Gastroesophageal sphincter (tissue), 3 donors: ENCODE measurements at regions not wholly inside any gene's neighbourhood (a gene's known extent, or its start where the extent isn't known, plus 50 kb on each side); places are given as distances from the start of the nearest gene placed in this dataset.

Source experiments
- POLR2A ChIP-seq, 2 donors: fragments of 450-650 bp; IDR thresholded peaks; one replicate each; pipeline ENCODE4 v1.6.1; 2017; ENCODE audit warnings: antibody characterized with exemption in 2 of 2, mild to moderate bottlenecking in 2 of 2, moderate library complexity in 1 of 2
- TF ChIP-seq, protein P1 (sequence below), 4 experiments: fragments of 200-600 bp in 2 of 4; fragments of 450-650 bp in 2 of 4; sonication (generic) in 1 of 4; IDR thresholded peaks; one replicate each; pipeline ENCODE4 v1.5.1; 2017 to 2019; ENCODE audit warnings: antibody characterized with exemption in 4 of 4, mild to moderate bottlenecking in 2 of 4, moderate library complexity in 2 of 4

DNA sequence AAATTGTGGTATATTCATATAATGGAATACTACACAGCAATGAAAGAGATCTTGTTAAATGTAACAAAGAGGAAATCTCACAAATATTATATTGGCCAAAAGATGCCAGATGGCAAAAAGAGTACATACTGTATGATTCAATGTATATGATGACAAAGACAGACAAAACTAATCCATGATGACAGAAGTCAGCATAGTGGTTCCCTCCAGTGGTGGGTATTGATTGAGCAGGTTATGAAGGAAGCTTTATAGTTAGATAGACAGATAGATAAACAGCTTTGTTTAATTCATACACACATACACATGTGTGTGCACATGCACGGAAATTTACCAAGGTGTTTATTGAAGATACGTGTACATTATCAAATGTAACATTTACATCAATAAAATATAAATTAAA lies 74.4 kb upstream of the SMIM36 start:
- TF ChIP-seq POLR2A (IDR thresholded peaks at IDR 0.05) = no peak
- TF ChIP-seq, protein P1, sequence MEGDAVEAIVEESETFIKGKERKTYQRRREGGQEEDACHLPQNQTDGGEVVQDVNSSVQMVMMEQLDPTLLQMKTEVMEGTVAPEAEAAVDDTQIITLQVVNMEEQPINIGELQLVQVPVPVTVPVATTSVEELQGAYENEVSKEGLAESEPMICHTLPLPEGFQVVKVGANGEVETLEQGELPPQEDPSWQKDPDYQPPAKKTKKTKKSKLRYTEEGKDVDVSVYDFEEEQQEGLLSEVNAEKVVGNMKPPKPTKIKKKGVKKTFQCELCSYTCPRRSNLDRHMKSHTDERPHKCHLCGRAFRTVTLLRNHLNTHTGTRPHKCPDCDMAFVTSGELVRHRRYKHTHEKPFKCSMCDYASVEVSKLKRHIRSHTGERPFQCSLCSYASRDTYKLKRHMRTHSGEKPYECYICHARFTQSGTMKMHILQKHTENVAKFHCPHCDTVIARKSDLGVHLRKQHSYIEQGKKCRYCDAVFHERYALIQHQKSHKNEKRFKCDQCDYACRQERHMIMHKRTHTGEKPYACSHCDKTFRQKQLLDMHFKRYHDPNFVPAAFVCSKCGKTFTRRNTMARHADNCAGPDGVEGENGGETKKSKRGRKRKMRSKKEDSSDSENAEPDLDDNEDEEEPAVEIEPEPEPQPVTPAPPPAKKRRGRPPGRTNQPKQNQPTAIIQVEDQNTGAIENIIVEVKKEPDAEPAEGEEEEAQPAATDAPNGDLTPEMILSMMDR (IDR thresholded peaks at IDR 0.05) = no peak
